ENCODE measurements at regions not wholly inside any gene's neighbourhood (a gene's known extent, or its start where the extent isn't known, plus 50 kb on each side); places are given as distances from the start of the nearest gene placed in this dataset.

DNA sequence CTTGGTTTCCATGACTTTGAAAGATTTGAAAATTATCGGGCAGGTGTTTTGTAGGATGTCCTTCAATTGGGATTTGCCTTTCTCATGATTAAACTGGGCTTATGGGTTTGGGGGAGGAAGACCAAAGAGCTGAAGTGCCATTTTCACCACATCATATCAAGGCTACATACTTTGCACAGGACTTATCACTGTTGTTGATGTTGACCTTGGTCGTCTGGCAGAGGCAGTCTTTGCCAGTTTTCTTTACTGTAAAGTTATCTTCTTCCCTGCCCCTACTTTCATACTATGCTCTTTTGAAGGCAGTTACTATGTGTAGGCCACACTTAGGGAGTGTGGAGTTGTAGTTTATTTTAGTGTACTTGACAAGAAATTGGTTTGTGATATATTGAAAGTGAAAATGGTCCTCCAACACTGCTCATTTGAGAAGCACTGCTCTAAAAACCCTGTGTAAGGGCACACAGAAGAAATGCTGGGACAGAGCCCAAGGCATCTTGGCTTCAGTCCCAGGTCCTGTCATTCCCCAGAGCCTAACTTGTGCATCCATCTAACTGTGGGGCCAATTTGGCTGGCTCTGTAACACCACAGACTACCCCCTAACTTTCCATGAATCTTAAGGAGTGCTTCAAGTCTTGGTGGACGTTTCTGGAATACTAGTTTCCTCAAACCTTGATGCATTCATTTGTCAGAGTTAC lies 384.9 kb downstream of the KCNRG start:
- WGBS, 2 experiments (ENCODE audit: low coverage in 1 of 2, low lambda C conversion rate in 2 of 2, missing lambda C conversion rate in 2 of 2), result 89 to 91% methylated on average over 3 of the region's 3 CpGs
- H3K9ac ChIP-seq, result no peak overlapping the region
- H4K20me1 ChIP-seq (ENCODE audit: insufficient read depth), result no peaks in the 10 kb centered on the region
- TF ChIP-seq EZH2 (IDR thresholded peaks at IDR 0.05; ENCODE audit: insufficient read depth, poor library complexity, severe bottlenecking) (no peak), EZH2phosphoT487 (IDR thresholded peaks at IDR 0.05; ENCODE audit: insufficient read depth, low read depth) (no peak)
- H3K4me1 ChIP-seq (ENCODE audit: insufficient read depth), result peaks cover 20% of the 10 kb centered on the region
- H2AFZ ChIP-seq, result peak overlapping the region; percentile 43
- no peaks in the 10 kb centered on the region for H3K79me2 ChIP-seq (ENCODE audit: insufficient read depth)
- no peak for DNase-seq
- no peak overlapping the region for H3K4me3 ChIP-seq
- H3K27ac ChIP-seq, result no peak overlapping the region
- no peaks in the 10 kb centered on the region for H3K27me3 ChIP-seq (replicated peaks; ENCODE audit: insufficient read depth)
- in situ Hi-C loops (cut with MboI), result no loop called here
- no peaks in the 10 kb centered on the region for H3K9me2 ChIP-seq (ENCODE audit: insufficient read depth)
- peaks cover 21% of the 10 kb centered on the region for H3F3A ChIP-seq (ENCODE audit: insufficient read depth)
- H3K36me3 ChIP-seq (ENCODE audit: low read depth), result no peaks in the 10 kb centered on the region
- H3K9me3 ChIP-seq (ENCODE audit: low read depth), result no peaks in the 10 kb centered on the region
- no peak overlapping the region for H3K4me2 ChIP-seq (ENCODE audit: unreplicated experiment)

DNA sequence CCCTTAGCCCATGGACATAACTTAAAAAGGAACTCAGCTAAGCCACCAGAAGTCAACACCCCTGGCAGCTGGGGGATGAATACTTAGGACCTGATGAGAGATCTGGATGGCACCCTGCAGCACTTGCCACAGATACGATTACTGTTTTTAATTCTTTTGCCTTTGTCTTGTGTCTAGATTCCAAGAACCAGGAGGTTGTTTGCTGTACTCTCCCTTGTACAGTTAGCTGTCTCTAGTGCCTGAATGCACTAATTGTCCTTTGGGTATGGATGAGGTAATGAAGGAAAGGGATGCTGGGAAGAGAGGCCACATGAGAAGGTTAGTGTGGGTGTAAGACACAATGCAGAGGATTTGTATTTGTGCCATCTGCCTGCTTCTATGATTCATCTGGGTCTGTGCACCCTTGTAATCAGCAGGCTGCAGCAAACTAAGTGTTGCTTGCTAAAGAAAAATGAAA lies 385.8 kb downstream of the KCNRG start:
- Histone ChIP-seq H3F3A (ENCODE audit: insufficient read depth) (peaks cover 21% of the 10 kb centered on the region), H3K9me3 (ENCODE audit: low read depth) (no peaks in the 10 kb centered on the region), H3K27me3 (replicated peaks; ENCODE audit: insufficient read depth) (no peaks in the 10 kb centered on the region), H3K4me3 (peak overlapping the region; percentile 27; the same call in 1 of the 2 replicates), H3K4me2 (ENCODE audit: unreplicated experiment) (peak overlapping the region; percentile 48), H3K79me2 (ENCODE audit: insufficient read depth) (no peaks in the 10 kb centered on the region), H3K4me1 (ENCODE audit: insufficient read depth) (peaks cover 20% of the 10 kb centered on the region), H2AFZ (peak overlapping the region; percentile 43), H3K9me2 (ENCODE audit: insufficient read depth) (no peaks in the 10 kb centered on the region), H3K9ac (no peak overlapping the region), H3K27ac (peak overlapping the region; percentile 28), H4K20me1 (ENCODE audit: insufficient read depth) (no peaks in the 10 kb centered on the region), H3K36me3 (ENCODE audit: low read depth) (no peaks in the 10 kb centered on the region)
- TF ChIP-seq EZH2phosphoT487 (IDR thresholded peaks at IDR 0.05; ENCODE audit: insufficient read depth, low read depth) (no peak), EZH2 (IDR thresholded peaks at IDR 0.05; ENCODE audit: insufficient read depth, poor library complexity, severe bottlenecking) (no peak)
- DNase-seq, result peak; percentile 90
- 0 to 24% methylated on average over 1 of the region's 1 CpG for WGBS, 2 experiments (ENCODE audit: low coverage in 1 of 2, low lambda C conversion rate in 2 of 2, missing lambda C conversion rate in 2 of 2)
- in situ Hi-C loops (cut with MboI), result no loop called here

DNA sequence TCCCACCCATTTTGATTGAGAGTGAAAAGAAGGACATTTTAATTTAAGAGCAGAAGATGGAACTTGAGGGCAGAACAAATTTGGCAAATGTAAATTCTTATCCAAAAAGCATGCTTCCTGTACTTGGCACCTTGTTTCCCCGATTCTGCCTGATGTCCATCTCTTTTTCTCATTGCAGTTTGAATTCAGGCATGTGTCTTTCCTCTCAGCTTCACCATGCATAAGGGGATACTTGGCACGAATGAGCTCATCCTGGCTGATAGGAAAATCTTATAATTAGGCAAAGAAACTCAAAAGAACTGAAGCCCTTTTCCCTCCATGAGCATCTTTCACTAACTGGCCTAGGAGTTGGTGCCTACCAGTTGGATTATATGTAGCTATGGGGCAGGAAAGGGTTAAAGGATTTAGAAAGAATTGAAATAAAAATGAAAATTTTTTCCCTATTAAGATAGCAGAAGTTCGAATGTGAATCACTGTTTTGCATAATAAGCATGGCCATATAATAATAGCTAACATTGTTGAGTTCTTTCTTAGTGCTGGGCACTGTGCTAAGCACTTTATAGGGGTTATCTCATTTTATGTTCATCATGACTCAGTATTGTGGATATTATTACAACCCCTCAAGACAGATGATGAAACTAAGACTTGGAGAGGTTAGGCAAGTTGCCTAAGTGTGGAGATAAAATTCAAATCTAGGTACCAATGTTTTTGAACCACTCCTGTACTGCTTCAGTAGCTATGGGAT lies 386.6 kb downstream of the KCNRG start:
- Histone ChIP-seq H3K27me3 (replicated peaks; ENCODE audit: insufficient read depth) (no peaks in the 10 kb centered on the region), H3K9me2 (ENCODE audit: insufficient read depth) (no peaks in the 10 kb centered on the region), H3K27ac (peak overlapping the region; percentile 28), H3K9ac (0 out of 2 replicates have a peak overlapping the region, but pooled peaks have one; percentile 12), H2AFZ (no peak overlapping the region), H3K36me3 (ENCODE audit: low read depth) (no peaks in the 10 kb centered on the region), H3K79me2 (ENCODE audit: insufficient read depth) (no peaks in the 10 kb centered on the region), H3F3A (ENCODE audit: insufficient read depth) (peaks cover 21% of the 10 kb centered on the region), H3K4me3 (peak overlapping the region; percentile 27; the same call in 1 of the 2 replicates), H3K9me3 (ENCODE audit: low read depth) (no peaks in the 10 kb centered on the region), H3K4me1 (ENCODE audit: insufficient read depth) (peaks cover 20% of the 10 kb centered on the region), H4K20me1 (ENCODE audit: insufficient read depth) (no peaks in the 10 kb centered on the region), H3K4me2 (ENCODE audit: unreplicated experiment) (peak overlapping the region; percentile 48)
- 46 to 53% methylated on average over 3 of the region's 3 CpGs for WGBS, 2 experiments (ENCODE audit: low coverage in 1 of 2, low lambda C conversion rate in 2 of 2, missing lambda C conversion rate in 2 of 2)
- peak; percentile 69 for DNase-seq
- TF ChIP-seq EZH2phosphoT487 (IDR thresholded peaks at IDR 0.05; ENCODE audit: insufficient read depth, low read depth) (no peak), EZH2 (IDR thresholded peaks at IDR 0.05; ENCODE audit: insufficient read depth, poor library complexity, severe bottlenecking) (no peak)
- in situ Hi-C loops (cut with MboI), result no loop called here

DNA sequence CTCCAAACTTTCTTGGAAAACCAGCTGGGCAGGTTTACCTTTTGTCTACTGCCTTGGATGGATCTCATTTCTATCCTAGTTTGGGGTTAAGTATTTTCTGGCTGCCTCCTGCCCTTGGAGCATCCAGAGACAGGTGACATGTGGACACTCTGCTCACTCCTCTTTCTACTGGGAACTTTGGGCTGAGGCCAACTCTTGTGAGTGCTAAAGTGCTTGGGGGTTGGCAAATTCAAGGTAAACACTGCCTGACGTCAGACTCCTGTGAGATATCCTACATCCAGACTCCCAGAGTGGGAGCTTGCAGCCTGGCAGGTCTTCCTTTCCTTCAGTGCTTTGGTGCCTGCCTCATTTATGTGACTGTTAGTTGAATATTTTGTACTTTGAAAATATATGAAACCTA lies 388.1 kb downstream of the KCNRG start:
- TF ChIP-seq EZH2 (IDR thresholded peaks at IDR 0.05; ENCODE audit: insufficient read depth, poor library complexity, severe bottlenecking) (no peak), EZH2phosphoT487 (IDR thresholded peaks at IDR 0.05; ENCODE audit: insufficient read depth, low read depth) (no peak)
- no peaks in the 10 kb centered on the region for H3K9me2 ChIP-seq (ENCODE audit: insufficient read depth)
- H2AFZ ChIP-seq, result no peak overlapping the region
- no peaks in the 10 kb centered on the region for H3K36me3 ChIP-seq (ENCODE audit: low read depth)
- H3K9ac ChIP-seq, result no peak overlapping the region
- H3K4me2 ChIP-seq (ENCODE audit: unreplicated experiment), result no peak overlapping the region
- H3K9me3 ChIP-seq (ENCODE audit: low read depth), result no peaks in the 10 kb centered on the region
- in situ Hi-C loops (cut with MboI), result no loop called here
- no peak overlapping the region for H3K4me3 ChIP-seq
- no peak overlapping the region for H3K27ac ChIP-seq
- no peaks in the 10 kb centered on the region for H3K79me2 ChIP-seq (ENCODE audit: insufficient read depth)
- peaks cover 20% of the 10 kb centered on the region for H3K4me1 ChIP-seq (ENCODE audit: insufficient read depth)
- no peak for DNase-seq
- WGBS, 2 experiments (ENCODE audit: low coverage in 1 of 2, low lambda C conversion rate in 2 of 2, missing lambda C conversion rate in 2 of 2), result 65 to 67% methylated on average over 1 of the region's 1 CpG
- H4K20me1 ChIP-seq (ENCODE audit: insufficient read depth), result no peaks in the 10 kb centered on the region
- H3K27me3 ChIP-seq (replicated peaks; ENCODE audit: insufficient read depth), result no peaks in the 10 kb centered on the region
- H3F3A ChIP-seq (ENCODE audit: insufficient read depth), result peaks cover 22% of the 10 kb centered on the region

Measured in GM23248 (cell line).